GM23248 (cell line): ENCODE measurements at regions not wholly inside any gene's neighbourhood (a gene's known extent, or its start where the extent isn't known, plus 50 kb on each side); places are given as distances from the start of the nearest gene placed in this dataset.

ENCODE experiments used
- DNase-seq: peaks from one replicate; pipeline ENCODE4 v3.0.0-alpha.2; 2015
- H2AFZ ChIP-seq: fragments of 200-600 bp; sonication (generic); 2 replicates; pipeline ENCODE4 v1.6.1; 2016; ENCODE audit warnings: antibody characterized with exemption
- H3F3A ChIP-seq: fragments of 200-600 bp; sonication (generic); 2 replicates; pipeline ENCODE4 v1.6.1; 2016; ENCODE audit warnings: mild to moderate bottlenecking, antibody characterized with exemption, mixed run types; ENCODE audit not compliant: insufficient read depth
- H3K27ac ChIP-seq: fragments of 200-600 bp; sonication (generic); 2 replicates; pipeline ENCODE4 v1.5.1; 2016; ENCODE audit warnings: mild to moderate bottlenecking
- H3K27me3 ChIP-seq: fragments of 200-600 bp; sonication (generic); replicated peaks from 2 replicates; pipeline ENCODE4 v1.6.1; 2016; ENCODE audit warnings: mild to moderate bottlenecking; ENCODE audit not compliant: insufficient read depth
- H3K36me3 ChIP-seq: fragments of 200-600 bp; sonication (generic); 2 replicates; pipeline ENCODE4 v1.6.1; 2016; ENCODE audit warnings: low read depth, mild to moderate bottlenecking
- H3K4me1 ChIP-seq: fragments of 200-600 bp; sonication (generic); 2 replicates; pipeline ENCODE4 v1.6.1; 2016; ENCODE audit warnings: mild to moderate bottlenecking; ENCODE audit not compliant: insufficient read depth
- H3K4me2 ChIP-seq: fragments of 200-600 bp; sonication (generic); one replicate; pipeline ENCODE4 v1.6.1; 2016; ENCODE audit warnings: mild to moderate bottlenecking; ENCODE audit not compliant: unreplicated experiment
- H3K4me3 ChIP-seq: fragments of 200-600 bp; sonication (generic); 2 replicates; pipeline ENCODE4 v1.5.1; 2016; ENCODE audit warnings: mild to moderate bottlenecking
- H3K79me2 ChIP-seq: fragments of 200-600 bp; sonication (generic); 2 replicates; pipeline ENCODE4 v1.6.1; 2016; ENCODE audit warnings: mild to moderate bottlenecking; ENCODE audit not compliant: insufficient read depth
- H3K9ac ChIP-seq: fragments of 200-600 bp; sonication (generic); 2 replicates; pipeline ENCODE4 v1.6.1; 2016; ENCODE audit warnings: mild to moderate bottlenecking
- H3K9me2 ChIP-seq: fragments of 200-600 bp; sonication (generic); 2 replicates; pipeline ENCODE4 v1.6.1; 2016; ENCODE audit warnings: mixed run types, mild to moderate bottlenecking, moderate library complexity; ENCODE audit not compliant: insufficient read depth
- H3K9me3 ChIP-seq: fragments of 200-600 bp; sonication (generic); one replicate; pipeline ENCODE4 v1.6.1; 2017; ENCODE audit warnings: low read depth
- H4K20me1 ChIP-seq: fragments of 200-600 bp; sonication (generic); 2 replicates; pipeline ENCODE4 v1.6.0; 2016; ENCODE audit not compliant: insufficient read depth
- EZH2 ChIP-seq: fragments of 200-600 bp; sonication (generic); IDR thresholded peaks from 2 replicates; pipeline ENCODE4 v1.6.1; 2018; ENCODE audit warnings: antibody characterized with exemption, mild to moderate bottlenecking; ENCODE audit not compliant: insufficient read depth, poor library complexity, severe bottlenecking
- EZH2phosphoT487 ChIP-seq: fragments of 200-600 bp; sonication (generic); IDR thresholded peaks from 2 replicates; pipeline ENCODE4 v1.6.1; 2018; ENCODE audit warnings: antibody characterized with exemption, moderate library complexity, mild to moderate bottlenecking, low read depth; ENCODE audit not compliant: insufficient read depth
- WGBS, 2 experiments: methylation state at CpG; one replicate each; pipeline ENCODE4 v1.1.6; 2015 to 2017; ENCODE audit warnings: low lambda C conversion rate in 2 of 2, low coverage in 1 of 2; ENCODE audit errors: missing lambda C conversion rate in 2 of 2; 5-methylcytosine and 5-hydroxymethylcytosine counted together
- in situ Hi-C: fragments of 300-500 bp; cut with MboI; formaldehyde crosslinking; loops from 2 replicates; pipeline ENCODE4 v1.15.0; 2020

- 94 to 95% methylated on average over 23 to 25 of the region's 25 CpGs for WGBS, 2 experiments
- Histone ChIP-seq H3K4me3 (no peak overlapping the region), H3K27me3 (no peaks in the 10 kb centered on the region), H3K27ac (peak overlapping the region; percentile 79; the same call in 1 of the 2 replicates), H3K79me2 (peaks cover 17% of the 10 kb centered on the region), H3K9me3 (no peaks in the 10 kb centered on the region), H4K20me1 (no peaks in the 10 kb centered on the region), H3K4me2 (no peak overlapping the region), H3K9me2 (no peaks in the 10 kb centered on the region), H3K4me1 (peaks cover 36% of the 10 kb centered on the region), H3K36me3 (no peaks in the 10 kb centered on the region), H3F3A (peaks cover 21% of the 10 kb centered on the region; the same call in 1 of the 2 replicates), H3K9ac (no peak overlapping the region), H2AFZ (no peak overlapping the region)
- in situ Hi-C loops = no loop called here
- DNase-seq = no peak
- TF ChIP-seq EZH2phosphoT487 = no peak
- no peak for TF ChIP-seq EZH2
Measured at GRCh38 chr2:120817136-120817955, 81.7 kb downstream of the GLI2 start.

- H3K27me3 ChIP-seq = no peaks in the 10 kb centered on the region
- H3K9me3 ChIP-seq = no peaks in the 10 kb centered on the region
- no peaks in the 10 kb centered on the region for H3K36me3 ChIP-seq
- peak overlapping the region; percentile 40; the same call in 1 of the 2 replicates for H2AFZ ChIP-seq
- H3K27ac ChIP-seq = peak overlapping the region; percentile 79
- no peaks in the 10 kb centered on the region for H3K9me2 ChIP-seq
- in situ Hi-C loops = no loop called here
- H3K4me2 ChIP-seq = peak overlapping the region; percentile 11
- peaks cover 23% of the 10 kb centered on the region for H3K79me2 ChIP-seq
- peaks cover 36% of the 10 kb centered on the region for H3K4me1 ChIP-seq
- H3K9ac ChIP-seq = peak overlapping the region; percentile 46; the same call in 1 of the 2 replicates
- no peak overlapping the region for H3K4me3 ChIP-seq
- TF ChIP-seq EZH2phosphoT487 (no peak), EZH2 (no peak)
- no peak for DNase-seq
- WGBS, 2 experiments = 79 to 87% methylated on average over 3 of the region's 3 CpGs
- peaks cover 21% of the 10 kb centered on the region; the same call in 1 of the 2 replicates for H3F3A ChIP-seq
- H4K20me1 ChIP-seq = no peaks in the 10 kb centered on the region
Measured at GRCh38 chr2:120817956-120818325, 82.3 kb downstream of the GLI2 start.

GRCh38 chr2:120818441-120818920, 82.8 kb downstream of the GLI2 start:
- H3K36me3 ChIP-seq = no peaks in the 10 kb centered on the region
- peaks cover 36% of the 10 kb centered on the region for H3K4me1 ChIP-seq
- H3F3A ChIP-seq = peaks cover 21% of the 10 kb centered on the region; the same call in 1 of the 2 replicates
- TF ChIP-seq EZH2 = no peak
- TF ChIP-seq EZH2phosphoT487 = no peak
- H3K79me2 ChIP-seq = peaks cover 28% of the 10 kb centered on the region
- in situ Hi-C loops = no loop called here
- no peaks in the 10 kb centered on the region for H4K20me1 ChIP-seq
- WGBS, 2 experiments = 14 to 23% methylated on average over 10 of the region's 10 CpGs
- H3K27me3 ChIP-seq = no peaks in the 10 kb centered on the region
- DNase-seq = peak; percentile 97
- peak overlapping the region; percentile 79 for H3K27ac ChIP-seq
- no peaks in the 10 kb centered on the region for H3K9me2 ChIP-seq
- peak overlapping the region; percentile 51 for H3K9ac ChIP-seq
- peak overlapping the region; percentile 40; the same call in 1 of the 2 replicates for H2AFZ ChIP-seq
- peak overlapping the region; percentile 79 for H3K4me2 ChIP-seq
- H3K4me3 ChIP-seq = no peak overlapping the region
- H3K9me3 ChIP-seq = no peaks in the 10 kb centered on the region

GRCh38 chr2:120819720-120820210, 84.1 kb downstream of the GLI2 start:
- WGBS, 2 experiments = 70 to 71% methylated on average over 5 of the region's 5 CpGs
- H3K4me1 ChIP-seq = peaks cover 36% of the 10 kb centered on the region
- peak overlapping the region; percentile 79 for H3K4me2 ChIP-seq
- H4K20me1 ChIP-seq = no peaks in the 10 kb centered on the region
- peaks cover 21% of the 10 kb centered on the region; the same call in 1 of the 2 replicates for H3F3A ChIP-seq
- no peak for DNase-seq
- no peak overlapping the region for H2AFZ ChIP-seq
- peak overlapping the region; percentile 92 for H3K27ac ChIP-seq
- H3K36me3 ChIP-seq = no peaks in the 10 kb centered on the region
- peak overlapping the region; percentile 84 for H3K9ac ChIP-seq
- no peaks in the 10 kb centered on the region for H3K9me3 ChIP-seq
- in situ Hi-C loops = no loop called here
- H3K79me2 ChIP-seq = peaks cover 38% of the 10 kb centered on the region
- H3K27me3 ChIP-seq = no peaks in the 10 kb centered on the region
- H3K4me3 ChIP-seq = peak overlapping the region; percentile 44
- no peaks in the 10 kb centered on the region for H3K9me2 ChIP-seq
- TF ChIP-seq EZH2 (no peak), EZH2phosphoT487 (no peak)
